Stimulated activated CD8-positive, alpha-beta memory T cell treated with anti-CD3 and anti-CD28 coated beads, Interleukin-2, amount 100 ng/mL, for 1 hour (primary cell): ENCODE measurements at regions not wholly inside any gene's neighbourhood (a gene's known extent, or its start where the extent isn't known, plus 50 kb on each side); places are given as distances from the start of the nearest gene placed in this dataset.

ENCODE experiments used
- DNase-seq, 2 donors: peaks; one replicate each; pipeline ENCODE4 v3.0.0-alpha.2; 2020; ENCODE audit warnings: low read depth in 2 of 2

GRCh38 chr3:124660599-124660998, 69.7 kb upstream of the UMPS start:
- DNase-seq: no peak

GRCh38 chr3:124663690-124664089, 66.6 kb upstream of the UMPS start:
- DNase-seq: no peak

- no peak for DNase-seq
Measured at GRCh38 chr3:124664804-124665203, 65.4 kb upstream of the UMPS start.

DNA sequence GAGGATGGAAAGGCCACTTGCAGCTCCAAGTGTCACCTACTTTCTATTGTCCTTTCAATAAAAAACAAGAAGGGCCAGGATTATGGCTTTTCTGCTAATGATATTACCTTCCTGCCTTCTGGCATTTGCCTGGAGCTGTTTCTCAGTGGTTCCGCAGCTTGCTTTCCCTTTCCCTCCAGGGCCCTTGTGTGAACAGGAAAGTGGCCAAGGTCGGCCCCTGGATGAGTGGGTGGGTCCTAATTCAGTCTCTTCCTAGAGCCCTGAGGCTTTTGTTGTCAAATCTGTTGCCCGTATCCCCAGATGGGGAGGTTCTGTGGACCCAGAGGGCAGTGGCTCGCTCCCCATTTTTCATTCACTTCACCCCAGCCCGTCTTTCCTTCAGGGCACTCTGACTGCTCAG, 64.2 kb upstream of the UMPS start:
- DNase-seq: no peak

DNA sequence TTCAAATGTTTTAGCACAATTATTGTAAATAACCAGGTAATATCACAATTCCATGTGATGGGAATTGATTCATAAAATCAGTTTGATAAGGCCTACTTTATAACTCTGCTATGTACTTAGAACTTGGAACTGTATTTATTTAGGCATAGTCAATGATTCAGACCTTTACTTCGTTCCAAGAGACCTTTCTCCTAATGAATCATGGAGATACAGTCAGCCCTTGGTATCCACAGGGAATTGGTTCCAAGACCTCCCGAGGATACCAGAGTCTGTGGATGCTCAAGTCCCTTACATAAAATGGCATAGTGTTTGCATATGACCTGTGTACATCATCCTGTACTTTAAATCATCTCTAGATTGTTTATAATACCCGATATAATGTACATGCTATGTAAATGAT, 60.8 kb upstream of the UMPS start:
- DNase-seq: no peak

DNA sequence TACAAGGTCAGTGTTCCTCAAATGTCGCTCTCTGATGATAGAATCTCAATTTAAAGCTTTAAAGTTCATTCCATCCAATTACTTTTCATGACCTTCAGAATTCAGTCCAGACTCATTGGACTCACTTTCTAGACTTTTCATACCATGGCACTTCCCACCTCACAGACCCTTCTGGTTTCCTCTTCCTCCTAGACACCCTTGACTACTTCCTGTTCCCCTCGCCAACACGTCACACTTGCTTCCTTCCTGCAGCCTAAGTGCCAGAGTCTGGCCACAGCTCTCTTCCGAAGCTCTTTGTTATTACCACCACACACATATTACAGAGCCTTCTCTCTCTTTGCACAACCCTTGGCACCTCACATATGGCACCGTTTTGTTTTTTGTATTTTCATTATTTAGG, 59.1 kb upstream of the UMPS start:
- no peak for DNase-seq

GRCh38 chr3:124674336-124674735, 55.9 kb upstream of the UMPS start:
- DNase-seq: no peak

GRCh38 chr3:124676236-124676635, 54.0 kb upstream of the UMPS start:
- no peak for DNase-seq

DNA sequence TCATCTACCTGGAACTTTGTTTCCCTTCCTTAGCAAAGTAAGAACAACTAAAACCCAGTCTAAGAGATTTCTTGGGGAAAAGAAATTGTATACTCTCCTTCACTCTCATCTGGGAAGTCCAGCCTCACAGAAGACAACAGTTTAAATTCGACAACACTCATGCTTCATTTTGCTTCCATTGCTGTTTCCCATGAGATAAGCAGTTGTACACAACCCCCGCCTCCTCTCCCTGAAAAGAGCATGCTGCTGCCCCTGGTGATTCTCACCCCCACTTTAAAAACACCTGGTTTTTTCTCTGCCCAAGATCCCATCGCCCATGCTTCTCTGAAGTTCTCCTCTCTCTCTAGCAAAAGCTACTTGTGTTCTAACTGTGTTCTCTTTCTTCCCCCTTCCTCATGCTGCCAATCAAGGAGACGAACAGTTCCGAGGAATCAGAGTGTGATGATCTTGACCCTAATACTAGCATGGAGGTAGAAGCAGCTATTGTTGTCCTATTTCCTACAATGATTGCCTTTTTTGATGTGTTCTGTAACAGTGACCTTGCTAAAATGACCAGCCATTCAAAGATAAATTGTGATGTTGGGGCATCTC, 51.1 kb upstream of the UMPS start:
- no peak for DNase-seq
